Liver (tissue), 8 donors: ENCODE measurements at regions not wholly inside any gene's neighbourhood (a gene's known extent, or its start where the extent isn't known, plus 50 kb on each side); places are given as distances from the start of the nearest gene placed in this dataset.

ENCODE experiments used
- DNase-seq: peaks from one replicate; pipeline ENCODE4 v3.0.0-alpha.2; 2017; ENCODE audit warnings: low spot score
- H3K27ac ChIP-seq, 2 donors: one replicate each; pipeline ENCODE4 v1.7.0; 2013; ENCODE audit warnings: inconsistent platforms in 2 of 2, low read length in 2 of 2, control low read depth in 1 of 2, low read depth in 1 of 2, mild to moderate bottlenecking in 1 of 2
- H3K27me3 ChIP-seq, 4 donors: one replicate each; pipeline versions ENCODE4 v1.6.1 to v1.7.0; 2013; ENCODE audit warnings: low read length in 3 of 4, inconsistent platforms in 1 of 4, mild to moderate bottlenecking in 1 of 4, moderate library complexity in 1 of 4; ENCODE audit not compliant: control insufficient read depth in 4 of 4, insufficient read depth in 4 of 4
- H3K36me3 ChIP-seq, 4 donors: one replicate each; pipeline versions ENCODE4 v1.6.1 to v1.7.0; 2013; ENCODE audit warnings: low read length in 3 of 4, mild to moderate bottlenecking in 3 of 4, low read depth in 1 of 4, moderate library complexity in 1 of 4; ENCODE audit not compliant: control insufficient read depth in 4 of 4, insufficient read depth in 3 of 4
- H3K4me1 ChIP-seq, 4 donors: one replicate each; pipeline versions ENCODE4 v1.6.1 to v1.7.0; 2013; ENCODE audit warnings: low read length in 3 of 4, mild to moderate bottlenecking in 3 of 4, moderate library complexity in 1 of 4; ENCODE audit not compliant: control insufficient read depth in 4 of 4, insufficient read depth in 4 of 4
- H3K4me3 ChIP-seq, 3 donors: one replicate each; pipeline versions ENCODE4 v1.6.1 to v1.7.0; 2013; ENCODE audit warnings: low read length in 3 of 3, control low read depth in 1 of 3, low read depth in 1 of 3, mild to moderate bottlenecking in 1 of 3
- H3K9ac ChIP-seq, 2 donors: one replicate each; pipeline ENCODE4 v1.7.0; 2013; ENCODE audit warnings: low read length in 2 of 2, mild to moderate bottlenecking in 2 of 2, moderate library complexity in 2 of 2, control low read depth in 1 of 2, low read depth in 1 of 2
- H3K9me3 ChIP-seq, 4 donors: one replicate each; pipeline versions ENCODE4 v1.6.1 to v1.7.0; 2013; ENCODE audit warnings: low read length in 3 of 4; ENCODE audit not compliant: control insufficient read depth in 4 of 4
- EGR1 ChIP-seq, 2 donors: IDR thresholded peaks; 2 replicates each; pipeline ENCODE4 v1.6.1; 2016 to 2018; ENCODE audit warnings: antibody characterized with exemption in 2 of 2, low read depth in 2 of 2
- FOXA1 ChIP-seq: IDR thresholded peaks from 2 replicates; pipeline ENCODE4 v1.6.1; 2016; ENCODE audit warnings: antibody characterized with exemption
- FOXA2 ChIP-seq: IDR thresholded peaks from 2 replicates; pipeline ENCODE4 v1.6.1; 2016; ENCODE audit warnings: antibody characterized with exemption
- GABPA ChIP-seq, 2 donors: IDR thresholded peaks in 1 of 2; conservative IDR thresholded peaks in 1 of 2; 2 replicates each; pipeline ENCODE4 v1.6.1; 2016; ENCODE audit warnings: antibody characterized with exemption in 2 of 2, mild to moderate bottlenecking in 1 of 2, moderate library complexity in 1 of 2
- HNF4G ChIP-seq: IDR thresholded peaks from 2 replicates; pipeline ENCODE4 v1.6.1; 2016; ENCODE audit warnings: antibody characterized with exemption
- NR2F2 ChIP-seq: IDR thresholded peaks from 2 replicates; pipeline ENCODE4 v1.6.1; 2016; ENCODE audit warnings: antibody characterized with exemption
- RAD21 ChIP-seq, 2 donors: IDR thresholded peaks; 2 replicates each; pipeline ENCODE4 v1.6.1; 2016; ENCODE audit warnings: antibody characterized with exemption in 2 of 2, mild to moderate bottlenecking in 2 of 2
- RXRA ChIP-seq, 2 donors: IDR thresholded peaks; 2 replicates each; pipeline ENCODE4 v1.6.1; 2017 to 2018; ENCODE audit warnings: antibody characterized with exemption in 2 of 2, mild to moderate bottlenecking in 1 of 2
- SP1 ChIP-seq: IDR thresholded peaks from 2 replicates; pipeline ENCODE4 v1.6.1; 2018; ENCODE audit warnings: antibody characterized with exemption, mild to moderate bottlenecking
- TAF1 ChIP-seq: conservative IDR thresholded peaks from 2 replicates; pipeline ENCODE4 v1.6.1; 2016; ENCODE audit warnings: antibody characterized with exemption, mild to moderate bottlenecking
- YY1 ChIP-seq: IDR thresholded peaks from 2 replicates; pipeline ENCODE4 v1.6.1; 2016; ENCODE audit warnings: antibody characterized with exemption, mild to moderate bottlenecking
- WGBS: extraction: QIAGEN DNeasy Blood & Tissue Kit; methylation state at CpG from one replicate; pipeline ENCODE4 v1.1.7; 2013; 5-methylcytosine and 5-hydroxymethylcytosine counted together
- TF ChIP-seq, protein P1 (sequence below): fragments of 150-350 bp; IDR thresholded peaks from 2 replicates; pipeline ENCODE4 v1.5.1; 2017; ENCODE audit warnings: improper control_type of control experiment, low read depth, low read length; ENCODE audit not compliant: missing input control
- TF ChIP-seq, protein P2 (sequence below): IDR thresholded peaks from 2 replicates; pipeline ENCODE4 v1.6.1; 2016; ENCODE audit warnings: antibody characterized with exemption
- TF ChIP-seq, protein P3 (sequence below): IDR thresholded peaks from 2 replicates; pipeline ENCODE4 v1.6.1; 2016; ENCODE audit warnings: antibody characterized with exemption, mild to moderate bottlenecking
- TF ChIP-seq, protein P4 (sequence below): IDR thresholded peaks from 2 replicates; pipeline ENCODE4 v1.6.1; 2016; ENCODE audit warnings: antibody characterized with exemption
- donor health status: healthy.
- donor health status: healthy.
- donor health status: healthy.
- donor health status: healthy.
- donor health status: healthy.

DNA sequence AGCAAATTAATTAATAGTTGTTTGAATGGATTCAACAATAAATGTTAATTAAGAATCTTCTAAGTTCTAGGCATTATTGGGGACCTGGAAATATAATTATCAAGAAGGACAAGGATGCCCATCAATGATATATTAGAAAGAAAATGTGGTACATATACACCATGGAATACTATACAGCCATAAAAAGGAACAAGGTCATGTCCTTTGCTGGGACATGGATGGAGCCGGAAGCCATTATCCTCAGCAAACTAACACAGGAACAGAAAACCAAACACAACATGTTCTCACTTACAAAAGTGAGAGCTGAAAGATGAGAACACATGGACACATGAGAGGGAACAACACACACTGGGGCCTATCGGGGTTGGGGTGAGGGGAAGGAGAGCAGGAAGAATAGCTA, 141.4 kb upstream of the JUN start:
- H3K36me3 ChIP-seq = no peaks in the 10 kb centered on the region
- DNase-seq = no peak
- H3K27ac ChIP-seq = no peak overlapping the region
- peaks cover 0 to 3% (median 0%) of the 10 kb centered on the region in 4 donors for H3K4me1 ChIP-seq
- H3K27me3 ChIP-seq = no peaks in the 10 kb centered on the region
- H3K9me3 ChIP-seq = no peaks in the 10 kb centered on the region
- WGBS = 98% methylated on average over 2 of the region's 2 CpGs
- H3K9ac ChIP-seq = no peak overlapping the region
- H3K4me3 ChIP-seq = no peak overlapping the region
- TF ChIP-seq FOXA2 (no peak), GABPA (IDR thresholded peaks at IDR 0.05 in 1 of 2, conservative IDR thresholded peaks at IDR 0.05 in 1 of 2) (no peak), RAD21 (IDR thresholded peaks at IDR 0.05) (no peak), HNF4G (no peak), YY1 (no peak), TAF1 (no peak), RXRA (IDR thresholded peaks at IDR 0.05) (no peak), FOXA1 (no peak), SP1 (no peak)
- TF ChIP-seq, protein P1, sequence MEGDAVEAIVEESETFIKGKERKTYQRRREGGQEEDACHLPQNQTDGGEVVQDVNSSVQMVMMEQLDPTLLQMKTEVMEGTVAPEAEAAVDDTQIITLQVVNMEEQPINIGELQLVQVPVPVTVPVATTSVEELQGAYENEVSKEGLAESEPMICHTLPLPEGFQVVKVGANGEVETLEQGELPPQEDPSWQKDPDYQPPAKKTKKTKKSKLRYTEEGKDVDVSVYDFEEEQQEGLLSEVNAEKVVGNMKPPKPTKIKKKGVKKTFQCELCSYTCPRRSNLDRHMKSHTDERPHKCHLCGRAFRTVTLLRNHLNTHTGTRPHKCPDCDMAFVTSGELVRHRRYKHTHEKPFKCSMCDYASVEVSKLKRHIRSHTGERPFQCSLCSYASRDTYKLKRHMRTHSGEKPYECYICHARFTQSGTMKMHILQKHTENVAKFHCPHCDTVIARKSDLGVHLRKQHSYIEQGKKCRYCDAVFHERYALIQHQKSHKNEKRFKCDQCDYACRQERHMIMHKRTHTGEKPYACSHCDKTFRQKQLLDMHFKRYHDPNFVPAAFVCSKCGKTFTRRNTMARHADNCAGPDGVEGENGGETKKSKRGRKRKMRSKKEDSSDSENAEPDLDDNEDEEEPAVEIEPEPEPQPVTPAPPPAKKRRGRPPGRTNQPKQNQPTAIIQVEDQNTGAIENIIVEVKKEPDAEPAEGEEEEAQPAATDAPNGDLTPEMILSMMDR = no peak
- TF ChIP-seq, protein P2, sequence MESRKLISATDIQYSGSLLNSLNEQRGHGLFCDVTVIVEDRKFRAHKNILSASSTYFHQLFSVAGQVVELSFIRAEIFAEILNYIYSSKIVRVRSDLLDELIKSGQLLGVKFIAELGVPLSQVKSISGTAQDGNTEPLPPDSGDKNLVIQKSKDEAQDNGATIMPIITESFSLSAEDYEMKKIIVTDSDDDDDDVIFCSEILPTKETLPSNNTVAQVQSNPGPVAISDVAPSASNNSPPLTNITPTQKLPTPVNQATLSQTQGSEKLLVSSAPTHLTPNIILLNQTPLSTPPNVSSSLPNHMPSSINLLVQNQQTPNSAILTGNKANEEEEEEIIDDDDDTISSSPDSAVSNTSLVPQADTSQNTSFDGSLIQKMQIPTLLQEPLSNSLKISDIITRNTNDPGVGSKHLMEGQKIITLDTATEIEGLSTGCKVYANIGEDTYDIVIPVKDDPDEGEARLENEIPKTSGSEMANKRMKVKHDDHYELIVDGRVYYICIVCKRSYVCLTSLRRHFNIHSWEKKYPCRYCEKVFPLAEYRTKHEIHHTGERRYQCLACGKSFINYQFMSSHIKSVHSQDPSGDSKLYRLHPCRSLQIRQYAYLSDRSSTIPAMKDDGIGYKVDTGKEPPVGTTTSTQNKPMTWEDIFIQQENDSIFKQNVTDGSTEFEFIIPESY = no peak
- TF ChIP-seq, protein P3, sequence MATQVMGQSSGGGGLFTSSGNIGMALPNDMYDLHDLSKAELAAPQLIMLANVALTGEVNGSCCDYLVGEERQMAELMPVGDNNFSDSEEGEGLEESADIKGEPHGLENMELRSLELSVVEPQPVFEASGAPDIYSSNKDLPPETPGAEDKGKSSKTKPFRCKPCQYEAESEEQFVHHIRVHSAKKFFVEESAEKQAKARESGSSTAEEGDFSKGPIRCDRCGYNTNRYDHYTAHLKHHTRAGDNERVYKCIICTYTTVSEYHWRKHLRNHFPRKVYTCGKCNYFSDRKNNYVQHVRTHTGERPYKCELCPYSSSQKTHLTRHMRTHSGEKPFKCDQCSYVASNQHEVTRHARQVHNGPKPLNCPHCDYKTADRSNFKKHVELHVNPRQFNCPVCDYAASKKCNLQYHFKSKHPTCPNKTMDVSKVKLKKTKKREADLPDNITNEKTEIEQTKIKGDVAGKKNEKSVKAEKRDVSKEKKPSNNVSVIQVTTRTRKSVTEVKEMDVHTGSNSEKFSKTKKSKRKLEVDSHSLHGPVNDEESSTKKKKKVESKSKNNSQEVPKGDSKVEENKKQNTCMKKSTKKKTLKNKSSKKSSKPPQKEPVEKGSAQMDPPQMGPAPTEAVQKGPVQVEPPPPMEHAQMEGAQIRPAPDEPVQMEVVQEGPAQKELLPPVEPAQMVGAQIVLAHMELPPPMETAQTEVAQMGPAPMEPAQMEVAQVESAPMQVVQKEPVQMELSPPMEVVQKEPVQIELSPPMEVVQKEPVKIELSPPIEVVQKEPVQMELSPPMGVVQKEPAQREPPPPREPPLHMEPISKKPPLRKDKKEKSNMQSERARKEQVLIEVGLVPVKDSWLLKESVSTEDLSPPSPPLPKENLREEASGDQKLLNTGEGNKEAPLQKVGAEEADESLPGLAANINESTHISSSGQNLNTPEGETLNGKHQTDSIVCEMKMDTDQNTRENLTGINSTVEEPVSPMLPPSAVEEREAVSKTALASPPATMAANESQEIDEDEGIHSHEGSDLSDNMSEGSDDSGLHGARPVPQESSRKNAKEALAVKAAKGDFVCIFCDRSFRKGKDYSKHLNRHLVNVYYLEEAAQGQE = no peak
- TF ChIP-seq, protein P4, sequence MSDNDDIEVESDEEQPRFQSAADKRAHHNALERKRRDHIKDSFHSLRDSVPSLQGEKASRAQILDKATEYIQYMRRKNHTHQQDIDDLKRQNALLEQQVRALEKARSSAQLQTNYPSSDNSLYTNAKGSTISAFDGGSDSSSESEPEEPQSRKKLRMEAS = no peak

DNA sequence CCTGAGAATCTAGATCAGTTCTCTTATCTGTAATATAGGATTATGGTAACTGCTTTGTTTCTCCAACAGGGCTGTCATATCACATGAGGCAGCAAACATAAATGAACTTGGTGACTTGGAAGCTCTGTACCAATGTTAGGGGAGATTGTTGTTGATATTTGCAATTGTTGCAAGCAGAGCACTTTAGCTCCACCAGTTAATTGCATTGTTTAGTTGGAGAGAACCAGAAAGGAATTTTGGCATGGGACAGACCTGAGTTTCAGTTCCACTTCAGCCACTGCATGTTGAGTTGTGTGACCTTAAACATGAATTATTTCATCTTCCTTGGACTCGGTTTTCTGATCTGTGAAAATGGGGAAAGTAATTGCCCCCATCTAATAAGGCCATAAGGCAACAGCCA, 142.3 kb upstream of the JUN start:
- H3K4me3 ChIP-seq = no peak overlapping the region
- WGBS = 77% methylated on average over 1 of the region's 1 CpG
- H3K27ac ChIP-seq = no peak overlapping the region
- no peak for TF ChIP-seq GABPA (IDR thresholded peaks at IDR 0.05 in 1 of 2, conservative IDR thresholded peaks at IDR 0.05 in 1 of 2)
- no peak for TF ChIP-seq FOXA1
- TF ChIP-seq, protein P3 = no peak
- no peak for TF ChIP-seq FOXA2
- TF ChIP-seq, protein P1 = no peak
- no peak for TF ChIP-seq RAD21 (IDR thresholded peaks at IDR 0.05)
- no peak for TF ChIP-seq EGR1 (IDR thresholded peaks at IDR 0.05; ENCODE audit: low read depth in 2 of 2)
- TF ChIP-seq RXRA (IDR thresholded peaks at IDR 0.05) = no peak
- no peak for TF ChIP-seq TAF1
- no peak for TF ChIP-seq SP1
- no peak for TF ChIP-seq NR2F2
- no peak for TF ChIP-seq HNF4G
- TF ChIP-seq, protein P2 = no peak
- TF ChIP-seq YY1 = no peak

More for the DNA sequence above, 142.3 kb upstream of the JUN start:
- H3K9me3 ChIP-seq = no peaks in the 10 kb centered on the region
- no peaks in the 10 kb centered on the region for H3K27me3 ChIP-seq
- H3K9ac ChIP-seq = no peak overlapping the region
- peaks cover 0 to 3% (median 0%) of the 10 kb centered on the region in 4 donors for H3K4me1 ChIP-seq
- DNase-seq = no peak
- no peaks in the 10 kb centered on the region for H3K36me3 ChIP-seq
